ENCODE measurements at regions not wholly inside any gene's neighbourhood (a gene's known extent, or its start where the extent isn't known, plus 50 kb on each side); places are given as distances from the start of the nearest gene placed in this dataset.
A peak's percentile ranks its signal among the peaks of the same experiment; 100 is the strongest.

DNA sequence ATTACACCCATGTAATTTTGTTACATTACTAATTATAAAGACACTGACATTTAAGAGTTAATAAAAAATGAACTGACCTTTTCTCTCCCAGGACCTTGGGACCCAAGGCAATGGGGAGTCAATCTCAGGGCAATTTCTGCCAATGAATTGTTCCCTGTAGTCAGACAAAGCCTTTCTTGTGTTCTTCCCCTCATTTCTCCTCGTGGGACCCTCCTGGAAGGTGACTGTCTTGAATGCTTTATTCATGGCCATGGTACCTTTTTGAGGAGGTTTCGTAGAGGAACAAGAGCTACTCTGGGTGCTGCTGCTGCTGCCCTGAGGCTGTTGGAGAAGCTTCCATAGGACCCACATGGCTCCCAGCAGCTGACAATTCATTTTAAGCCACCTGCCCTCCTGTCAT, 190.3 kb downstream of the SNX18 start:
- DNase-seq, result no peak

DNA sequence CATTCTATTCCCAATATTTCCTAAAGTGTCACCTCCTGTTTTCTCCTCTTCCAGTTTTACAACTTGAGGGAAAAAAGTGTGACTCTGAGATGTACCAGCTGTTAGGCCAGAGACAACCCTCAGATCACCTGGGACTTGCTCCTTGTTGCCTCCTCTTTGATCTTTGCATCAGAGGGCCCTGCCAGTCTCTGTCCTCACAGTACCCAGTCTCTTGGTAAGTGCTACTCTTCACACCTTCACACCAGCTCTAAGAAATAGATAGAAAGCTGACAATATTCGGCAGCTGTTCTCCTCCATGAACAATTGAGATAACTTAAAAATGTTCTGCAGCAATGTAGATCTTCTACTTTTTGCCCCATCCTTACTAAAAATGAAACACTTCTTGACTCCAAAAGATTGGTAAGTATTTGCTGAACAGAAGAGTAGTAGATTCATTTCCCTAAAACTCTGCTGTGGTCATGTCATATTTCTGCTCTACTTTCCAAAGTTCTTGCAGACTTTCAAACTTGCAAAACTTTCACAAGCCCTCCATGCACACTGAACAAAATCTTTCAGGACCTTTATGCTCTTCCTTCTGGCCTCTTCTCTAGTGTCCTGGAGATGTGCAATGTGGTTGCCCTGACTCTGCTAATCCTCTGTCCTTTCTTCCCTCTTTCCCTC, 188.6 kb downstream of the SNX18 start:
- no peak for DNase-seq

DNA sequence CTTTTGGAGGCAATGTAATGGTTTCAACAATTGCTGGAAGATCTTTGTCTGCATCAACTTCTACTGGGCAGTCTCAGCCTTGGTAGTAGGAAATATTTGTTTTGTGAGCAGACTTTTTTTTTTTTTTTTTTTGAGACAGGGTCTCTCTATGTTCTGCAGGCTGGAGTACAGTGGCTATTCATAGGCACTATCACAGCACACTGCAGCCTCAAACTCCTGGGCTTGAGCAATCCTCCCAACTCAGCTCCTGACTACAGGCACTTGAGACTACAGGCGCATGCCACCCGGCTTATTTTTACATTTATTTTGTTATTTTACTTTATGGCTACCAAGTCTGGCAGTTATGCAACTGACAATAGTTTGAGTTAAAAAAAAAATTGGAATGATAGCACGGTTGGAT, 187.3 kb downstream of the SNX18 start:
- DNase-seq, result no peak

DNA sequence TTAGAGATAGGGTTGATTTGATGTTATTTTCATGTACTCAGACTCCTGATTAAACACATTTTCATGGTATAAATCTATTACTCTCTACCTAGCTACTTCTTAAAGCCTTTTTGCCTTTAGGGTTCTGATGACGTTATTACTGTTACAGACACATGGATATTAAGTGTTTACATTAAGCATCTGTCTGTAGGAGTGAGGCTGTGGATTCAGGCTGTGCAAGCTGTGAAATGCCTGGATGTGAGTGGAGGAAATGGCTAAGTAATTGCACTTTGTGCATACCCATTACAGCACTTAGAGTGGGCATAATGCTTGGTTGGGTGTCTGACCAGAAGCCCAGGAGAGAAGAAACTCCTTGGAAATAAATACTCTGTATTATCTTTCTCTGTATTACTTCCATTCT, 186.8 kb downstream of the SNX18 start:
- no peak for DNase-seq

DNA sequence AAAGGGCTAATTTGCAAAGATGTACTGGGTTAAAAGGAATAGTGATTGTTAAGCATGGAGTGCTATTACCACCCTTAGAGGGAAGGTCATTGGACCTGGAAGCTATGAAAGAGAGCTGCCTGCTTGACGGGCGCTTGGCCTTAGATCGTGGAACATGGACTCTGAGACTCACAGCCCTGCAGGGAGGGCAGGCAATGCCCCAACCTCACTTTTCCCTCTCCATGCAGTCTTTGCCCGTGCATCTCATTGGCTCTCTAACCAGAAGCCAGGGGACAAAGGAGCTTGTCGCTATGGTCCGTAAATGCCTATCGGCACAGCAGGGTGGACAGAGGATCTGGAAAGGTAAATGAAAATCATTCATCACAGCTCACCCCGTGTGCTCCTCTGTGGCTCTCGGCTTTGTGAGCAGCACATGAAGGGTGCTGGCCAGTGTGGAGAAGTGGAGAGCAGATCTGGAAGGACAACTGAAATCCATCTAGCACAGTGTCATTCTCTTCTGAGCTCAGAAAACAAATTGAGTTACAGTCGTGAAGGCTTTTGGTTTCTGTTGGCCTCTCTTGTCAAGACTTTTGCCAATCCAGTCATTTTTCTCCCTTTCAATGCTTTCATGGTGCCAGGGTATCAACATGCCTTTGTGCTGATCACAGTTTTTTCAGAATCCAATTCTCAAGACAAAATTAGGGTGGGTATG, 186.2 kb downstream of the SNX18 start:
- DNase-seq, result no peak

DNA sequence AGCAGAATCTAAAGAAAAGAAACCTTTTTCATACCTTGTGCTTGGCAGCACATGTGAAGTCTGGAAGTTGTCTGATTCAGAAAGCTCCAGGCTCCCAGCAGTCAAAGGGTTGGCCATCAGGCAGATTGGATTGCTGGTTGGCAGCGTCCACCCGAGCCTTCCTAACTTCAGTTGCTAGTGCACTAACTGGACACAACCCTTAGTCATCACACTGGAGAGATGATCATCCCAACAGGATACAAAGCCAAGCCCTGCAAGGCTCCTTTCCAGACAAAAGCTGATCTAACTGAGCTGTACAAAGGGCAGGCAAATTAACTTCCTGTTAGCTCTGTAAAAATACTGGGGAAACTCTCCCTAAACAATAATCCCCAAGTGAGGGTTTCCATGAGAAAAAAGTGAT, 185.6 kb downstream of the SNX18 start:
- no peak for DNase-seq

DNA sequence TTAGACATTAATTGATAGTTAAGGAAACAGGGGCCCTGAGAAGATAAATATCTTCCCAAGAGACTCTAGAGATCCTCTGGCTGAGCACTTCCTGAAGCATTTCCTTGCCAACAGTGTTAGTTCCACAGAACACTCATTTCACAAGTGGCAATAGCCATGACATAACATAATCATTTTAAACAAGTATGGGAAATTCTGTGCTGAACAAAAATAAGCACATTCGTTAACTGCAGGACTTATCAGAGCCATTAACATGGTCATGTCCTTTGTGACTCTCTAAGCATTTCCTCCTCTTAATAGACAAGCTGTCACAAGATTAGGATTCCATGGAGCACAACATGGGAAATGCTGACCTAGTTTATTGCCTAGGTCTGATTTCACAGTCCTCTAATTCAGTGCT, 184.9 kb downstream of the SNX18 start:
- no peak for DNase-seq

DNA sequence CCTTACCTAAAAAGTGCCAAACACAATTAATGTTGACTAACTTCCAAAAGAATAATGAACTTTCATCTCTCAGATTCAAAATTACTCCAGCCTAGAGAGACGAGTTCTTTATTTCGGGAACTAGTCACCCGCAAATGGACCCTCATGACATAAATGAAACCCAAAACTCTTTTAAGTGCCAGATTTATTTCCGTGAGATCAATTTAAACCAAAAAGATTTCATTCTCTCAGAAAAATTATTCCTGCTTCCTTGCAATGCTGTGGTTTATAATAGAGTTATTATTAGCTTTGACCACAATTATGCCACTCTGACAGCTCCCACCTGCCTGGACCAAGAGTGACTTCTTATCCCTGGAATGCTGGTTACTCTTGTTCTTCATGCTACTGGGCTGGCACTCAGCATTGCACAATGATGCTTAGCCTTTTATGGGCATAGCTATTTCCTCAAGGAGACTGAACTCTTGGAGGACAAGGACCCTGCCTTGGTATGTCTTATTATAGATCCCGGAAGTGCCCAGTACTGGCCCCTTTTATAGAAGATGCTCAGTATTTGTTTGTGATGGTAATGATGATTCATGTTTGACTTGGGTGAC, 183.5 kb downstream of the SNX18 start:
- DNase-seq, result no peak

DNA sequence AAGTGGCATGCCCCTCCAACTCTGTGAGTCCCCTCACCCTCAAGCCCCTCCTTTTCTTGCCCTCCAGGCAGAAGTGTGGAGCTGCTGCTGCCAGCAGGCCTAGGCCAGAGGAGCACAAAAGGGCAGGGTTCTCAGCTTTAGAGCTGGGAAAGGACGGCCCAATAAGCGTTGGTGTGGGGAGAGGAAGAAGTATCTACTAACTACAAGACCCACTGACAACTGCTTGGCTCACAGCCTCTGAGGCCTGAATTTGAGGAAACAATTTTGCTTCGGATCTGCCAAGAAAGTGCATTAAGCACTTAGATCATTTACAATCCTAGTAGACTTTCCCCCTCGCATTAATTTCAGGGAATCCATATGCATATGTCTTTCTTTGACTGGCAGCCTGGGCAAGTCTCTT, 179.4 kb downstream of the SNX18 start:
- DNase-seq, result no peak

DNA sequence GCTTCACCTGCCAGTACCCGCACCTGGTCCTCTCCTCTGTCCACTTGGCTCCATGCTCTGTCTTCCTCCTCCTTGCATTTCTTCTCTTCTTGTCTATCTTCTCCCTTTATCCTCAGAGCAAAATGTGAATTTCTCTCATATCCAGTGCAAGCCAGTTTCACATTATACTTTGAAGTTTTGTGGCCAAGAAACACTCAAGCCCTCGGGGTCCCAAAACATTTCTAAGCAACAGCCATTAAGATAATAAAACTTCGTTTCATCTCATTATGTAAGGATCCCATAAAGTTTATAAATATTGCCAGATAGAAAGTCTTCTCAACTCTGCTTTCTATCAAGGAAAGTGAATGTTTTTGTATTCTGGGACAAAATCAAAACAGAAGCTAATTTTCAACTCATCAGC, 178.8 kb downstream of the SNX18 start:
- DNase-seq, result no peak

DNA sequence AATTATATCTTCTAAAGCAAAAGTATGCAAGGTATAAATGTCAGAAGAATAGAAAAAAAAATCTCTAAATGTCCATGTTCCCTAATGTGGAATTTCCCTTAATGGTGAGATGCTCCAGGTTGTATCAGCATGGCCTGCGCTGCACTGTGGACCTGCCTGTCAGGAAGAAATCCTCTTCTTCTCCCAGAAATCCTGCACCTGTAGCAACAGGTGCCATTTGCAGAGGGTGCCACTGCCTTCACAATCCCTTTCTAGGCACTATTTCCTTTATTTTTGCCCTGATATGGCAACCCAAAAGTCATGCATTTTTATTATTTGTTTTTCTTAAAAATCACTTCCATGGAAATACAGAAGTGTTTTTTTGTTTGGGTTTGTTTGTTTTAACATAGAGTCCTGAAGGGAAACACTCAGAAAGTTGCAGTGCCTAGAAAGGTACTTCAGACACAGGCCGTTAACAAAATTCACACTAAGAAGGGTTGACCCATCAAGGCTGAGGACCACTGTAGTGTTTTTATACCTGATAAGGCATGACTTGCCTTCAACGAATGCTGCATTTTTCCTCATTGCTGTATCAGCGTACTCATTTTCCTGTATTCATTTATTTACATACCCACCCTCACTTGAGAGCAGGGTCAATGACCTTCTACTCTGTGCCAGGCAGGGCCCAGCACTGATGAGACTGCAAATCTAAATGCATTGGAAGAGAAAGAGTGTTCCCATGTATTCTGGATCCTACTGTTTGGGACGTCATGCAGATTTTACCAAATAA, 177.8 kb downstream of the SNX18 start:
- DNase-seq, result no peak

DNA sequence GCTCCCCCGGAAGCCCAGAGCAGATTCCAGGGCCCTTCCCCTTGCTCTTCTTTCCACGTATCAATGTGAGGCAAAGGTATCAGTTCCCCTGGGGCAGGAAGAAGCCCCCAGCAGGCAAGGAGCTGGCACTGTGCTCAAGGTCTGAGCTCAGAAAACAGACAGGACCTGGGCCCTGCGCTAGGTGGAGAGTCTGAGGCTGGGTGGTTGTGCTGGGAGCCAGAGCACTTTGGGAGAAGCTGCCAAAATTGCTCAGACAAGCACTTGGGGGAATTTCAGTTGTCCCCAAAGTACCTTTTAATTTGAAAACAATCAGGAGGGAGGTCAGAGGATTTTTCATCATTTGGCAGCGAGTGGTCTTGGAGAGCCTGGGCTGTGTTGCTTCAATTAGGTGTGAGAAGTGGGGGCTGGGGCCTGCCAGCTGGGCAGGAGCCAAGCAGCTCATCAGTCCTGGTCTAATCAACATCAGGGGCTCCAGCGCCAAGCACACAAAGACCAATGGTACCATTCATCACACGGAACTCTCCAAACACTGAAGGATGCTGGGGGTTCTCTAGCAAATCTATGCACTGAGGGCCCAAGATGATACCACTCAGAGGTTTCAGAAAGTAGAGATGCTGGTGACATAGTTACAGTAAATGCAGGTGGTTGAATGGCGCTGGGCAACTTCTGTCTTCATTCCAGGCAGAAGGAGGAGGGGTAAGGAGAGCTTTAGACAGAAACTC, 176.5 kb downstream of the SNX18 start:
- no peak for DNase-seq

DNA sequence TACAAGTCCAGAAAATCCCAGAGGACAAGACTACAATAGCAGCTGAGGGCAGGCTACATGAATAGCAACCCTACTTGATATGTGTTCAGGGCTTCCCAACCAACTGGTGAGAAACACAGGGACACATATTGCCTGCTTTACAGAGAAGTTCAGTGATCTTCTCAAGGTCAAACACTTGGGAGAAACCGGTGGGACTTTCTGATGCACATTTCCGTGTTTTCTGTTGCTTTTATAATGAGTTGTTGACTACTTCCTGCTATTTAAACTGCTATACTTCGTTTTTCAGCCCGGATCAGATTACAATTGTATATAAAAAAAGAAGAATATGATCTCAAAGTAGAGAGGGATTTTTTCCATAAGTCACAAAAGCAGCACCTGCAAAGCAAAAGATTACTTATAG, 175.1 kb downstream of the SNX18 start:
- no peak for DNase-seq

DNA sequence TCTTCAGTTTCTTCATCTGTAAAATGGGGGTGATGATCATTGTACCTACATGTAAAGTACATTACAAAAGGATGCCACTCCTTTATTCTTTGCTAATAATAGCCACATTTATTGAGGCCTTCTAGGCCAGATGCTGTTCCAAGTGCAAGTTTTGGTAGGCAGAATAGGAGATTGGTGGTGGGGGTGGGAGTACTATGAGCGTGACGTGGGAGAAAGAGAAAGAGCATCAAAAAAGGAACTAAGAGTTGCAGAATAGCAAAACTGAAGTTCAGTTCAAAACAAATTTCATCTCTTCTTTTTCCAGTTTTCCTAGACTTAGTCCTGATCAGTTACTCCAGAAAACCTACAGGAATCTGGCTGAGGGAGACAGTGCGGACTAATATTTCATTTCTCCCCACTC, 174.1 kb downstream of the SNX18 start:
- DNase-seq, result no peak

DNA sequence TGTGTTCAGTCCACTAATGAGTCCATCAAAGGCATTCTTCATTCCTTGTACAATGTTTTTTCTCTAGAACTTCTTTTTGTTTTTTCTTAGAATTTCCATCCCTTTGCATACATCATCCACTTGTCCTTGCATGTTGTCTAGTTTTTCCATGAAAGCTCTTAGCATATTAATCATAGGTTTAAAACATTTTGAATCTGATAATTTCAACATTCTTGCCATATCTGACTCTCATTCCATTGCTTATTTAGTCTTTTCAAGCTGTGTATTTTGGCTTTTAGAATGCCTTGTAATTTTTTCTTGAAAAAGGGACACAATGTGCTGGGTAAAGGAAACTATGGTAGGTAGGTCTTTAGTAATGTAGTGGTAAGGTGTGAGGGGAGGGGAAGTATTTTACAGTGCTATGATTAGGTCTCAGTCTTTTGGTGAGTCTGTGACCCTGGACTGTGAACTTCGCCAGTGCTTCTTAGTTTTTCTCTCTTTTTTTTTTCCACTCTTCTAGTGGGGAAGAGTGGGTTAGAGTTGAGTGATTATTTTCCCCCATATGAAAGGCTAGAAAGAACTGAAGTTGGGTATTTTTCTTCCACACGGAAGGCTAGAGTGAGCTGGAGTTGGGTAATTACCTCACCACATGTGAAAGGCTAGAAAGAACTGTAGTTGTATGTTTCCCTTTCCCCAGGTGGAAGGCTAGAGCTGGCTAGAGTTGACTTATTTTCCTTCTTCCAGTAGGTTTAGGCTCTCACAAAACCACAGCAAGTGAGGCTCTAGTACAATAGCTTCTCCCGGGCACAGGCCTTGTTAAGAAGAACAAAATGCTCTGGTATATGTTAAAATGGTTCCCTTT, 172.1 kb downstream of the SNX18 start:
- DNase-seq, result no peak

DNA sequence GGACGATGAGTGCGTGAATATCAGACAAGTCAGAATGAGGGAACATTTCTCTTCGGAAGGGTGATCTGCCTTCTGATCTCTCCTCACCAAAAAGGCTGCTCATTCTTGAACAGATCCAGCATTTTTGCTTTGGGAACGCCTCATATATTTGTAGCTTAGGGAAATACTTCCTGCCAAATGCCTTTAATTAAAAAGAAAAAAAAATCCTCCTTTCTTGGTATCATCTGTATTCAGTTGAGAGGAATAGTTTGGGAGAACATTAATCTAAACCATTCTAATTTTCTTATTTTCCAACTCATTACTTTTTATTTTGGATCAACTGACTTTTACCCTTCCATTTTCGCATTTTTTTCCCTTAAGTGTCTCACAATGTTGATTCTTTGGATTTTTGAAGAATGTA, 163.4 kb downstream of the SNX18 start:
- no peak for DNase-seq

DNA sequence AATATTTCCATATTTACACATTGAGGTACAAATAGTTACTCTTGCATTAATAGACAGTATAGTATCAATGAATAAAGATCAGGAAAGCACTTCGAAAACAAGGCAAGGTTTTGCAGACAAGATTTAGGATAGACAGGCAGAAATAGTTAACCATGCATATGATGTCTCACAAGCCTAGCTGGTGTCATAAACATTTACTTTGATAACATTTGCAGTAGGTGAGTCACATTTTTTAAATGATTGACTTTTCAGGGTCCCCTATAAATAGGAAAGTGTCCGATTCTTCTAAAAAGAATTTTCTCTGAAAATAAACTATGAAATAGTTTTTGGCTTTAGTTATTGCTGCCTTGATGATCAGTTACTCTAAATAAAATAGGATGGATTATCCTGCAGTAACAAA, 162.1 kb downstream of the SNX18 start:
- no peak for DNase-seq

DNA sequence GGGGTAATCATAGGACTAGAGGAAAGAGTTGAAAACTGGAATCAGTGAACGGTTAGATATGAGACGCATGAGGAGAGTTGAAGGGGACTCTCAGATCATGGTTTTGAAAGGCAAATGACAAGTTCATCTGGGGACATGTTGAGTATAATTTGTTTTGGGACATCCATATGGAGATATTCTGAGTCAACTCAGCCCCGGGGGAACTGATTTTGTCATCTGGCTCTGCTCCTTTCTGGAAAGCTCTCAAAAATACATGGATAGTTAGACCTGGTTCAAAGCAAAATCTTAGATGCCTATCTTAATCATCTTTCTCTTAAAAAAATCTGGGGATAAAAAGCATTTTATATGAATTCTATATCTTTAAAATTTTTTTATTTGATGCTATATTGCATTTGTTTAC, 161.2 kb downstream of the SNX18 start:
- no peak for DNase-seq

DNA sequence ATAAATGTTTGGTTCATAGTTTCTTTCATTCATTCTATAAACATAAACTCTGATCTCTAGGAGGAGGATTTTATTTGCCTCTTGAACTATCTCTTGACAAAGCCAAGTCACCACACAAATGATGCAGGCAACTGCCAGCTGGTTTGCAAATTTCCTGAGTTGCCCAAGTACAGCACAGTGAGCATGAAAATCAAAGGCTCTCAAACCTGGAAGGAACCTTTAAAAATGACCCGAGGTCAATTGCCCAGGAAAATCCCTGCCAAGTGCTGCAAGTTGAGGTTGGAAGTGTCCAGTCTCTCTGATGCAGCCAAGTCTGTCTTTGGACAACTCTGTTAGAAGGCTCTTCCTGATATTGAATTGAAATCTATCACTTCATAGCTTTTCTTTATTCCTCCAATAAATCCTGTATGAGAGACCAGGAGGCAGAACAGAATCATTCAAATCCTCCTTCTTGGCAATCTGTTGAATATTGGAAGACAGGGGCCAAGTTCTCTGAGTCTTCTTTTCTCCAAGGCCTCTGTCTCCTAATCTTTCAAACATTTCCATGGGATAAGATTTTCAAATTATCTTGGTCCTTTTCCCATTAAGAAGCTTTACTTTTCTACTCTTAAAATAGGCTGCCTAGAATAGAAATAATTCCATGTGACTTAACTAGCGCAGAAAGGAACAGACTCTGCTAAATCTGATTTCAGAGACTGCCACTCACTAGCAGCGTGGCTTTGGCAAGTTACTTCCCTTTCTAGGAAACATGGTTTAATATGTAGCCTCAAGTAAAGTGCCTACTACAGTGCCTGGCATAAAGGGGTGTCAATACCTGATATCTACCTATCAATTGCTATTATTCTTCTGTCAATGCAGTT, 159.2 kb downstream of the SNX18 start:
- no peak for DNase-seq

DNA sequence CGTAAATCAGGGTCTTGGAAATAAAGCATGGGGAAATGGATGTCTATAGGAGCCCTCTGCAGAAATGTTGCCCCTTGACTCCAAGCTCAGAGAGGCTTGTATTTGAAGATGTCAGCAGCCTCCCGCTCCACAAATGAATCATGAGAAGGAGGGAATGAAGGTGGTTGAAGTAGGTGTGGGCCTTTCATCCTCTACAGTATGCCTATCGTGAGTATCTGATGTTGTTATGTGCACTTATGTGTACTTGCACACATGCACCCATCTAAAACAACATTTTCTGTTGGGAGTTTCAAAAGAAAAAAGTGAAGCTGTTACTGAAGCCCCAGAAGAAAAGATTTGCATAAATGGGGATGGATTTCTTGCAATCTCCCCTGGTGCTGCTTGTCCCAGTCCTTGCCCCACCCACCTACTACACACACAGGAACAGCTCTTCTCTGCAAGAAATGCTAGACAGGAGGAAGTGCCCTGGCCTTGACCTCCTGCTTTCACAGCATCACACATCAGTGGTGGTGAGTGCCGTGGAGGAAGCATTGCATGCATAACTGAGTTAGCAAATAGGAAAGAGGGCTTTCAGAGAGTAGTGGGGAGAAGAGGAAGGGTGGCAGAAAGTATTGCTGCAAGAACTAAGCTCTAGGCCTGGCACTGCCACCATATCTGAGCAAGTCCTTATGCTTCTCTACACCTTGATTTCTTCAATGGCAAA, 156.1 kb downstream of the SNX18 start:
- peak; percentile 56 for DNase-seq

DNA sequence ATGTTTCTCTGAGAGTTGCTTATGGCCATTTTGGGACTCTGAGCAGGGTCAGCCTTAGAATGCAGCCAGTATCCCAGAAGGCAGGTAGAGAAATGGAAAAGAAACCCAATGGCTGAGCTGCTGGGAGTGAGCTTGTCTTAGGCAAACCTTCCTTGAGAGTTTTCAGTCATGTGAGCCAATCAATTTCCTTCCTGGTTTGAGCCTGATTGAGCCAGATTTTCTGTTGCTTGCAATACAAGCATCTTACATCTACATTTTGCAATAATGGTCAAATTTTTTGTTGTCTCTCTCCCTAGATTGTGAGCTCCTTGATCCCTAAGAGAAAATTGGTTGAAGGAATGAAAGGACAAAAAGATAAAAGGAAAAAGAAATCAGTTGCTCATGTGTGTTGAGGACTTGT, 155.3 kb downstream of the SNX18 start:
- DNase-seq, result no peak
